ENCODE measurements at regions not wholly inside any gene's neighbourhood (a gene's known extent, or its start where the extent isn't known, plus 50 kb on each side); places are given as distances from the start of the nearest gene placed in this dataset.

DNA sequence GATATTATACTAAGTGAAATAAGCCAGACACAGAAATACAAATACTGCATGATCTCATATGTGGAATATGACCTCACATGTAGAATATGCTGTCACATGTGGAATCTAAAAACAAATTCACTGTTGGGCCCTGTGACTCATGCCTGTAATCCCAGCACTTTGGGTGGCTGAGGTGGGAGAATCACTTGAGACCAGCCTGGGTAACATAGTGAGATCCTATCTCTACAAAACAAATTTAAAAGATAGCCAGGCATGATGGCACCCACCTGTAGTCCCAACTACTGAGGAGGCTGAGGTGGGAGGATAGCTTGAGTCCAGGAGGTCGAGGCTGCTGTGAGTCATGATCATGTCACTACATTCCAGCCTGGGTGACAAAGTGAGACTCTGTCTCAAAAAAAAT is 160.3 kb downstream of the PTEN start:
- DNase-seq (ENCODE audit: low read depth in 2 of 2), result no peak

- no peak for DNase-seq (ENCODE audit: low read depth in 2 of 2)
Observed at GRCh38 chr10:88026031-88026430, 162.6 kb downstream of the PTEN start.

DNA sequence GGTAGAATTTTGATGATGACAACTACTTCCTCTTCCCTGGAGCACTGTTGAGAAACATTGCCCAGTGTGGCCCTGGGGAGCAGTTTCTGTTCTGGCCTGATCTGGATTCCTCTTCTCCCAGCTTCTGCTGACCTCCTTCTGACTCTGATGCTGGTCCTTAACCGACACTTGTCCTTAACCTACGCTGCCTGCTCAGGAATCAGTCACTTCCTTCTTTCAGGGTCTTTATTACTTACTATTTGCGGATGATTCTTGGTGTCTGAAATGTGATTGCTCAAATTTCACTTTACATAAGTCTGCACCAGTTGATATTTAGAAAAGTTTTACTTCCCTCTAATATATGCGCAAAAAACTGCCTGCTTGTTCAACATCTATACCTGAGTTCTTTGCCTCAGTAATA is 164.1 kb downstream of the PTEN start:
- no peak for DNase-seq (ENCODE audit: low read depth in 2 of 2)

DNA sequence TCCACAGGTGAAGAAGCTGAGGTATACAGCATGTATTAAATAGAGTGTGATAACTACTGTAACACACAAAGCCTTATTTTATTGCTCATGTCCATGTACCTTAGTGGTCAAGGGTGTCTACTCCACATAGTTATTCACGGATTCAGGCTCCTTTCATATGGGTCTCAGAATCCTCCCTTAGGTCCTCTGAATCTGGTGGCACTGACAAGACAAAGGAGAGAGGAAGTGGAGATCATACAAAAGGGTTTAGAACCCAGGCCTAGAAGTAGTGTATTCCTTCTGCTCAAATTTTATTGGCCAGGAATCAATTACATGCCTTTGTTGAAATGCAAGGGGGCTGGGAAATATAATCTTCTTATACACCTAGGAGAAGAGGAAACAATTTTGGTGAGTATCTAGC is 164.6 kb downstream of the PTEN start:
- no peak for DNase-seq (ENCODE audit: low read depth in 2 of 2)

- DNase-seq (ENCODE audit: low read depth in 2 of 2), result no peak
Observed at GRCh38 chr10:88028654-88029053, 165.2 kb downstream of the PTEN start.

GRCh38 chr10:88032566-88032965 is 169.1 kb downstream of the PTEN start:
- no peak for DNase-seq (ENCODE audit: low read depth in 2 of 2)

GRCh38 chr10:88033385-88033784 is 170.0 kb downstream of the PTEN start:
- no peak for DNase-seq (ENCODE audit: low read depth in 2 of 2)

- DNase-seq (ENCODE audit: low read depth in 2 of 2), result no peak
Observed at GRCh38 chr10:88033793-88034192, 170.4 kb downstream of the PTEN start.

DNA sequence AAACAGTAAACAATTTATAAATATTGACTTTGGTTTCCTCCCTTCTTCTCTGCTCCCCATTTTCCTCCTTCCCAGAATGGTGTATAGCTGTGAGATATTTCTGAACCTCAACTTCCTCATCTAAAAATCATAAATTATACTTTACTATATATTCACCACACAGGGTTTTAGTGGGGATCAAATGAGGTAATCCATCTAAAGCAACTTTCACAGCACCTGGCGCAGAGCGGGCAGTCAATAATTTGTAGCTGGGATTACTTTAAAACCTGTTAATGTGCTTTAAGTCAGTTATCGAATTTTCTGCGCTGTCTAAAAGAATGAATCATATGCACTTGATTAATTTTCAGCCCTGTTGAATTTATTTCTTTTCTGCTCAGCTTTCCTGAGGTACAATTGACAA is 172.7 kb downstream of the PTEN start:
- DNase-seq (ENCODE audit: low read depth in 2 of 2), result no peak

DNA sequence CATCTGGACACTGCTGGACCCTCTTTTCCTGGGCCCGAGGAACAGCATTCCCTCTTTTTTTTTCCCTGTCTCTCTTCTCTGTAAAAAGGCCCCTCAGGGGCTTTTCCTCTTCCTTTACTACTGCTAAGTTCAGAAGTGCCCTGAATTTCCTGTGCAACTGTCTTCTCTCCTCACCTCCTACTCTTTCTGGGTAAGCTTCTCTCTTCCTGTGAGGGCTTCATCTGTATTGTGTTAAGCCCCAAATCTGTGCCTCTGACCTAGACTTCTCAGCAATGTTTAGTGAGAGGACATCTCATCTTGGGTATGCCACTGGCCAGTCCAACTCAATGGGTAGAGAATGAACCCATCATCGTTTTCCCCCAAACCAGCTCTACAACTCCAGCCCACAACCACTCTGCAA is 174.2 kb downstream of the PTEN start:
- DNase-seq (ENCODE audit: low read depth in 2 of 2), result no peak

DNA sequence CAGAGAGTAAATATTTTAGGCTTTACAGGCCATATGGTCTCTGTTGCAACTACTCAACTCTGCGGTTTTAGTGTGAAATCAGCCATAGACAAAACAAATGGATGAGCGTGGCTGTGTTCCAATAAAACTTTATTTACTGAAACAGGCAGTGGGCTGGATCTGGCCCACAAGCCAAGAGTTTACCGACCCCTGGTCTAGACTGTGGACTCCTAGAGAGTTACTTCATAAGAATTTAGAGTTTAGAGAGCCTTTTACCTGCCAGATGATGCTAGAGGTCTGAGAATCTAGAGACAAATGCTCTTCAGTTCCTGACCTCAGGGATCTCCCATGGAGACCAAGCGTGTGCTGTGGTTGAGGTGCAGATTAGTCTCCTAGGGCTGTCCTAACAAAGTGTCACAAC is 174.8 kb downstream of the PTEN start:
- DNase-seq (ENCODE audit: low read depth in 2 of 2), result no peak

GRCh38 chr10:88039496-88040200 is 176.2 kb downstream of the PTEN start:
- DNase-seq (ENCODE audit: low read depth in 2 of 2), result no peak

GRCh38 chr10:88041243-88042159 is 178.1 kb downstream of the PTEN start:
- DNase-seq (ENCODE audit: low read depth in 2 of 2), result no peak

- no peak for DNase-seq (ENCODE audit: low read depth in 2 of 2)
Observed at GRCh38 chr10:88042160-88043100, 179.0 kb downstream of the PTEN start.

DNA sequence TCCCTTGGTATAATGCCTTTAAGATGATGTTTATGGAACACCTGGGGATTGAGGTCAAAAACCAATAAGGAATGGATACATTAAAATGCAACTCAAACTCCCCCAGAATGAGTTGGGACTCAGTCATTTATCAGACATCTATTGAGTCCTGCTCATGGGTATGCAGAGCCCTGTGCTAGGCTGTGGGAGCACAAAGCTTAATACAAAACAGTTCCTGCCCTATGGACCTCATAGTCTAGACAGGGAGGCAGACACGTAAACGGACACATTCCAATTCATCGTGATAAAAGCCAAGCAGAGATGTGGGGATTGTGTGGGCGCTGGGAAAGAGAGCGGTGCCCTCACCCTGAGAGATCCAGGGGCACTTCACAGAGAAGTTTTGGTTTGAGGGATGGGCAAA is 181.7 kb downstream of the PTEN start:
- no peak for DNase-seq (ENCODE audit: low read depth in 2 of 2)

- no peak for DNase-seq (ENCODE audit: low read depth in 2 of 2)
Observed at GRCh38 chr10:88045656-88046415, 182.4 kb downstream of the PTEN start.

GRCh38 chr10:88047579-88047978 is 184.2 kb downstream of the PTEN start:
- no peak for DNase-seq (ENCODE audit: low read depth in 2 of 2)

GRCh38 chr10:88048312-88048711 is 184.9 kb downstream of the PTEN start:
- no peak for DNase-seq (ENCODE audit: low read depth in 2 of 2)

GRCh38 chr10:88049204-88049603 is 185.8 kb downstream of the PTEN start:
- no peak for DNase-seq (ENCODE audit: low read depth in 2 of 2)

GRCh38 chr10:88057720-88058119 is 194.3 kb downstream of the PTEN start:
- DNase-seq (ENCODE audit: low read depth in 2 of 2), result no peak

DNA sequence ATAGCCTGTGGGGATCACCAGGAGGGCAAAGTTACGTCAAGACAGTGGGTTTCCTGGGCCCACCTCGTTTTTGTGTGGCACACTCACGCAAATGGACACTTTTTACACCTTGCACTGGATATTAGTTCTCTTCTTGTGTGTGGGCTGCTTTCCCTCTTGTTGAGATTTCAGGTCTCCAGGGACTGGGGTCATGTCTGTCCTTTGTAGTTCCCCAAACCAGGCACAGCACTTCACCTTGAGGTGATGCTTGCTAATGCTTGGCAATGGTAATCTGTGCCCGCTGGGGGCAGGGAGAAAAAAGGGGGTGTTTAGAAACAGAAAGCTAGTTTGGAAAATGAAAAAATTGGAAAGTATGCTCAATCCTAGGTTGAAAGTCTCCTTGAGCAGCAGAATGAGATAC is 195.3 kb downstream of the PTEN start:
- DNase-seq (ENCODE audit: low read depth in 2 of 2), result no peak

Data from stimulated activated CD8-positive, alpha-beta memory T cell treated with anti-CD3 and anti-CD28 coated beads, Interleukin-7, amount 100 ng/mL, for 1 hour (primary cell).